Endothelial cell of umbilical vein (primary cell): ENCODE measurements at regions not wholly inside any gene's neighbourhood (a gene's known extent, or its start where the extent isn't known, plus 50 kb on each side); places are given as distances from the start of the nearest gene placed in this dataset.

Experiments used
- BruUV-seq: library from RNA; stranded (reverse); fragments of 400-500 nt; replicated peaks from 2 replicates; lab custom pipeline; 2021; lab: Mats Ljungman, UMichigan
- CTCF ChIA-PET: fragments of 300-600, 350-600 bp; sonication (Branson Sonifier 250); formaldehyde crosslinking; loops from one replicate; lab custom pipeline; 2021; ENCODE audit warnings: antibody characterized with exemption, inconsistent platforms; lab: Charles Lee
- POLR2A ChIA-PET: fragments of 300-600, 350-600 bp; sonication (Branson Sonifier 250); formaldehyde crosslinking; loops from one replicate; lab custom pipeline; 2021; ENCODE audit warnings: antibody characterized with exemption, inconsistent platforms; lab: Charles Lee
- DNase-seq: peaks from one replicate; pipeline ENCODE4 v3.0.0-alpha.2; 2011; ENCODE audit warnings: low read depth, low spot score
- FAIRE-seq: peaks from 2 replicates; lab custom pipeline; 2011; peaks lifted over from hg19 to GRCh38; lab: Jason Lieb, UNC
- H2AFZ ChIP-seq: 2 replicates; pipeline ENCODE4 v1.6.0; 2012; ENCODE audit warnings: low read depth, low read length, control low read depth, inconsistent platforms
- H3K27ac ChIP-seq: 2 replicates; pipeline ENCODE4 v1.5.1; 2011; ENCODE audit warnings: low read depth, mild to moderate bottlenecking, control low read depth, low read length, moderate library complexity; ENCODE audit not compliant: insufficient read depth
- H3K27me3 ChIP-seq, 2 experiments: 2 replicates each; pipeline versions ENCODE4 v1.6.0 to v1.6.1; 2011; ENCODE audit warnings: low read length in 2 of 2, mixed read lengths in 1 of 2; ENCODE audit not compliant: control insufficient read depth in 2 of 2, insufficient read depth in 2 of 2
- H3K36me3 ChIP-seq, 2 experiments: 2 replicates in 1 of 2; 3 replicates in 1 of 2; pipeline ENCODE4 v1.5.1; 2011; ENCODE audit warnings: low read length in 2 of 2, mild to moderate bottlenecking in 1 of 2, moderate library complexity in 1 of 2; ENCODE audit not compliant: control insufficient read depth in 2 of 2, insufficient read depth in 2 of 2; ENCODE audit errors: extremely low read depth in 1 of 2
- H3K4me1 ChIP-seq: 3 replicates; pipeline ENCODE4 v1.5.1; 2011; ENCODE audit warnings: mild to moderate bottlenecking, low read length; ENCODE audit not compliant: control insufficient read depth, insufficient read depth; ENCODE audit errors: extremely low read depth
- H3K4me2 ChIP-seq: 2 replicates; pipeline ENCODE4 v1.6.1; 2011; ENCODE audit warnings: low read length, control low read depth, mixed read lengths; ENCODE audit not compliant: insufficient read depth
- H3K4me3 ChIP-seq, 3 experiments: fragments of 200-600 bp in 1 of 3; sonication (generic), shearing (Covaris generic) in 1 of 3; replicated peaks in 1 of 3; 2 replicates each; pipeline ENCODE4 v1.5.1; 2011 to 2016; ENCODE audit warnings: control low read depth in 3 of 3, low read length in 3 of 3, mild to moderate bottlenecking in 2 of 3, inconsistent platforms in 1 of 3, low read depth in 1 of 3, moderate library complexity in 1 of 3; ENCODE audit not compliant: insufficient read depth in 1 of 3
- H3K79me2 ChIP-seq: 2 replicates; pipeline ENCODE4 v1.6.0; 2012; ENCODE audit warnings: low read length, inconsistent platforms; ENCODE audit not compliant: control insufficient read depth, insufficient read depth
- H3K9ac ChIP-seq: replicated peaks from 2 replicates; pipeline ENCODE3; 2011; ENCODE audit warnings: low read length, control low read depth; ENCODE audit not compliant: insufficient read depth; ENCODE audit errors: extremely low read depth
- H3K9me1 ChIP-seq: replicated peaks from 3 replicates; pipeline ENCODE4 v1.6.0; 2011; ENCODE audit warnings: mild to moderate bottlenecking, low read length; ENCODE audit not compliant: control insufficient read depth, insufficient read depth; ENCODE audit errors: extremely low read depth
- H3K9me3 ChIP-seq: replicated peaks from 2 replicates; pipeline ENCODE4 v1.5.1; 2012; ENCODE audit warnings: low read length, inconsistent platforms; ENCODE audit not compliant: control insufficient read depth, insufficient read depth
- H4K20me1 ChIP-seq: replicated peaks from 2 replicates; pipeline ENCODE3; 2011; ENCODE audit warnings: mild to moderate bottlenecking, low read length; ENCODE audit not compliant: control insufficient read depth, insufficient read depth; ENCODE audit errors: extremely low read depth
- EZH2 ChIP-seq: IDR thresholded peaks from 2 replicates; pipeline ENCODE4 v1.6.1; 2012; ENCODE audit warnings: borderline replicate concordance, low read depth, mild to moderate bottlenecking, moderate library complexity, low read length, inconsistent platforms; ENCODE audit not compliant: severe bottlenecking
- FOS ChIP-seq: IDR thresholded peaks from 2 replicates; pipeline ENCODE4 v1.6.1; 2011; ENCODE audit warnings: mild to moderate bottlenecking, low read length, moderate library complexity, borderline replicate concordance; ENCODE audit not compliant: insufficient read depth
- GATA2 ChIP-seq: IDR thresholded peaks from 2 replicates; pipeline ENCODE4 v1.7.0; 2011; ENCODE audit warnings: low read depth, mild to moderate bottlenecking, moderate library complexity, mixed read lengths, low read length; ENCODE audit not compliant: insufficient read length, insufficient read depth
- JUN ChIP-seq: IDR thresholded peaks from 2 replicates; pipeline ENCODE4 v1.6.1; 2011; ENCODE audit warnings: borderline replicate concordance, low read depth; ENCODE audit not compliant: insufficient read length, insufficient read depth
- MYC ChIP-seq: IDR thresholded peaks from one replicate; pipeline ENCODE4 v1.6.1; 2011; ENCODE audit warnings: mild to moderate bottlenecking, low read depth, low read length
- POLR2A ChIP-seq: IDR thresholded peaks from 2 replicates; pipeline ENCODE4 v1.6.1; 2012; ENCODE audit warnings: low read depth, mild to moderate bottlenecking, control low read depth, low read length
- POLR2AphosphoS5 ChIP-seq: IDR thresholded peaks from 2 replicates; pipeline ENCODE4 v1.6.1; 2012; ENCODE audit warnings: low read depth, mild to moderate bottlenecking, control low read depth, low read length, moderate library complexity; ENCODE audit not compliant: insufficient read depth
- dilution Hi-C: fragments of 300-500 bp; cut with MboI; formaldehyde crosslinking; loops from one replicate; pipeline ENCODE4 v1.15.0; 2019; ENCODE audit warnings: low sequenced_read_pairs; ENCODE audit not compliant: extremely low pct_ligation_motif_present
- intact Hi-C: fragments of 100-400 bp; cut with micrococcal nuclease; formaldehyde crosslinking; loops from one replicate; pipeline ENCODE4 v1.10.0; 2022
- TF ChIP-seq, protein P1 (sequence below): IDR thresholded peaks from 2 replicates; pipeline ENCODE4 v1.6.1; 2011; ENCODE audit not compliant: insufficient read depth, insufficient read length
- TF ChIP-seq, protein P2 (sequence below), 2 donors: IDR thresholded peaks; 1 replicate in 1 of 2; 2 replicates in 1 of 2; pipeline ENCODE4 v1.5.1; 2011; ENCODE audit warnings: low read length in 2 of 2, mild to moderate bottlenecking in 2 of 2, moderate library complexity in 2 of 2, control low read depth in 1 of 2, inconsistent platforms in 1 of 2, low read depth in 1 of 2; ENCODE audit not compliant: insufficient read depth in 1 of 2; ENCODE audit errors: extremely low read depth in 1 of 2

- BruUV-seq: no TSS peak
- Histone ChIP-seq H3K4me1 (no peaks in the 10 kb centered on the region), H2AFZ (no peak overlapping the region), H3K79me2 (no peaks in the 10 kb centered on the region), H3K4me3 (no peak overlapping the region), H3K27ac (no peak overlapping the region), H3K36me3 (no peaks in the 10 kb centered on the region), H3K9me3 (no peaks in the 10 kb centered on the region), H3K4me2 (no peak overlapping the region), H3K9ac (no peak overlapping the region), H3K9me1 (no peaks in the 10 kb centered on the region), H3K27me3 (no peaks in the 10 kb centered on the region), H4K20me1 (no peaks in the 10 kb centered on the region)
- ChIA-PET POLR2A (no interaction called here), CTCF (interaction anchor here (1.1 to 1.5 kb wide), 2 partner anchors 11 to 14 kb away, joined by 3 read pairs; no protein-coding TSS in a partner anchor)
- intact Hi-C loops (no loop called here), dilution Hi-C loops (no loop called here)
- DNase-seq: no peak
- no peak for TF ChIP-seq JUN
- no peak for TF ChIP-seq EZH2
- TF ChIP-seq POLR2AphosphoS5: no peak
- TF ChIP-seq GATA2: no peak
- no peak for TF ChIP-seq MYC
- TF ChIP-seq, protein P1, sequence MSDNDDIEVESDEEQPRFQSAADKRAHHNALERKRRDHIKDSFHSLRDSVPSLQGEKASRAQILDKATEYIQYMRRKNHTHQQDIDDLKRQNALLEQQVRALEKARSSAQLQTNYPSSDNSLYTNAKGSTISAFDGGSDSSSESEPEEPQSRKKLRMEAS: no peak
- no peak for TF ChIP-seq POLR2A
- TF ChIP-seq FOS: no peak
- TF ChIP-seq, protein P2, sequence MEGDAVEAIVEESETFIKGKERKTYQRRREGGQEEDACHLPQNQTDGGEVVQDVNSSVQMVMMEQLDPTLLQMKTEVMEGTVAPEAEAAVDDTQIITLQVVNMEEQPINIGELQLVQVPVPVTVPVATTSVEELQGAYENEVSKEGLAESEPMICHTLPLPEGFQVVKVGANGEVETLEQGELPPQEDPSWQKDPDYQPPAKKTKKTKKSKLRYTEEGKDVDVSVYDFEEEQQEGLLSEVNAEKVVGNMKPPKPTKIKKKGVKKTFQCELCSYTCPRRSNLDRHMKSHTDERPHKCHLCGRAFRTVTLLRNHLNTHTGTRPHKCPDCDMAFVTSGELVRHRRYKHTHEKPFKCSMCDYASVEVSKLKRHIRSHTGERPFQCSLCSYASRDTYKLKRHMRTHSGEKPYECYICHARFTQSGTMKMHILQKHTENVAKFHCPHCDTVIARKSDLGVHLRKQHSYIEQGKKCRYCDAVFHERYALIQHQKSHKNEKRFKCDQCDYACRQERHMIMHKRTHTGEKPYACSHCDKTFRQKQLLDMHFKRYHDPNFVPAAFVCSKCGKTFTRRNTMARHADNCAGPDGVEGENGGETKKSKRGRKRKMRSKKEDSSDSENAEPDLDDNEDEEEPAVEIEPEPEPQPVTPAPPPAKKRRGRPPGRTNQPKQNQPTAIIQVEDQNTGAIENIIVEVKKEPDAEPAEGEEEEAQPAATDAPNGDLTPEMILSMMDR (IDR thresholded peaks at IDR 0.05; ENCODE audit: extremely low read depth in 1 of 2, insufficient read depth in 1 of 2, low read depth in 1 of 2, low read length in 2 of 2): no peak
- no peak for FAIRE-seq
Observed at GRCh38 chr1:64327119-64327518, 123.7 kb downstream of the UBE2U start.
